ENCODE measurements at regions not wholly inside any gene's neighbourhood (a gene's known extent, or its start where the extent isn't known, plus 50 kb on each side); places are given as distances from the start of the nearest gene placed in this dataset.

- FAIRE-seq (no peak), DNase-seq (ENCODE audit: low read depth) (no peak)
- TF ChIP-seq CTCF (IDR thresholded peaks at IDR 0.05; ENCODE audit: insufficient read depth, low read length, severe bottlenecking) = no peak
- H3K4me3 ChIP-seq (ENCODE audit: low read depth, low read length) = no peak overlapping the region
- no peaks in the 10 kb centered on the region for H3K27me3 ChIP-seq (ENCODE audit: control insufficient read depth, insufficient read depth, low read length)
- no peaks in the 10 kb centered on the region for H3K36me3 ChIP-seq (ENCODE audit: control insufficient read depth, insufficient read depth, low read length)
Observed at GRCh38 chr3:161737171-161737570, 240.6 kb downstream of the OTOL1 start.

GRCh38 chr3:161740421-161740820 lies 243.8 kb downstream of the OTOL1 start:
- Histone ChIP-seq H3K27me3 (ENCODE audit: control insufficient read depth, insufficient read depth, low read length) (no peaks in the 10 kb centered on the region), H3K36me3 (ENCODE audit: control insufficient read depth, insufficient read depth, low read length) (no peaks in the 10 kb centered on the region), H3K4me3 (ENCODE audit: low read depth, low read length) (no peak overlapping the region)
- no peak for TF ChIP-seq CTCF (IDR thresholded peaks at IDR 0.05; ENCODE audit: insufficient read depth, low read length, severe bottlenecking)
- no peak for DNase-seq (ENCODE audit: low read depth)
- FAIRE-seq = no peak

GRCh38 chr3:161744366-161744765 lies 247.8 kb downstream of the OTOL1 start:
- Histone ChIP-seq H3K36me3 (ENCODE audit: control insufficient read depth, insufficient read depth, low read length) (no peaks in the 10 kb centered on the region), H3K4me3 (ENCODE audit: low read depth, low read length) (no peak overlapping the region), H3K27me3 (ENCODE audit: control insufficient read depth, insufficient read depth, low read length) (no peaks in the 10 kb centered on the region)
- DNase-seq (ENCODE audit: low read depth) (no peak), FAIRE-seq (no peak)
- TF ChIP-seq CTCF (IDR thresholded peaks at IDR 0.05; ENCODE audit: insufficient read depth, low read length, severe bottlenecking) = no peak

GRCh38 chr3:161745741-161746140 lies 249.1 kb downstream of the OTOL1 start:
- H3K27me3 ChIP-seq (ENCODE audit: control insufficient read depth, insufficient read depth, low read length) = no peaks in the 10 kb centered on the region

GRCh38 chr3:161748049-161748448 lies 251.4 kb downstream of the OTOL1 start:
- FAIRE-seq = no peak
- DNase-seq (ENCODE audit: low read depth) = no peak
- TF ChIP-seq CTCF (IDR thresholded peaks at IDR 0.05; ENCODE audit: insufficient read depth, low read length, severe bottlenecking) = no peak
- Histone ChIP-seq H3K27me3 (ENCODE audit: control insufficient read depth, insufficient read depth, low read length) (no peaks in the 10 kb centered on the region), H3K36me3 (ENCODE audit: control insufficient read depth, insufficient read depth, low read length) (no peaks in the 10 kb centered on the region), H3K4me3 (ENCODE audit: low read depth, low read length) (no peak overlapping the region)

More at GRCh38 chr3:161745741-161746140, 249.1 kb downstream of the OTOL1 start:
- FAIRE-seq = no peak
- no peak for DNase-seq (ENCODE audit: low read depth)
- H3K4me3 ChIP-seq (ENCODE audit: low read depth, low read length) = no peak overlapping the region
- no peaks in the 10 kb centered on the region for H3K36me3 ChIP-seq (ENCODE audit: control insufficient read depth, insufficient read depth, low read length)
- TF ChIP-seq CTCF (IDR thresholded peaks at IDR 0.05; ENCODE audit: insufficient read depth, low read length, severe bottlenecking) = no peak

- no peak for TF ChIP-seq CTCF (IDR thresholded peaks at IDR 0.05; ENCODE audit: insufficient read depth, low read length, severe bottlenecking)
- Histone ChIP-seq H3K27me3 (ENCODE audit: control insufficient read depth, insufficient read depth, low read length) (no peaks in the 10 kb centered on the region), H3K36me3 (ENCODE audit: control insufficient read depth, insufficient read depth, low read length) (no peaks in the 10 kb centered on the region), H3K4me3 (ENCODE audit: low read depth, low read length) (no peak overlapping the region)
- FAIRE-seq (no peak), DNase-seq (ENCODE audit: low read depth) (no peak)
Observed at GRCh38 chr3:161754420-161755053, 257.9 kb downstream of the OTOL1 start.
